ENCODE measurements at regions not wholly inside any gene's neighbourhood (a gene's known extent, or its start where the extent isn't known, plus 50 kb on each side); places are given as distances from the start of the nearest gene placed in this dataset.

GRCh38 chr12:43261701-43262100, 290.3 kb downstream of the ADAMTS20 start:
- WGBS, 2 donors: 44 to 70% methylated on average over 1 of the region's 1 CpG
- FAIRE-seq: no peak
- no peaks in the 10 kb centered on the region for H3K36me3 ChIP-seq
- no peak for DNase-seq
- H3K27ac ChIP-seq: no peak overlapping the region
- no peak overlapping the region for H3K4me3 ChIP-seq
- intact Hi-C loops (cut with DNase I): no loop called here
- no peak for TF ChIP-seq CTCF (IDR thresholded peaks at IDR 0.05)
- H3K27me3 ChIP-seq: no peaks in the 10 kb centered on the region
- no peak for ATAC-seq
- no peaks in the 10 kb centered on the region for H3K4me1 ChIP-seq
- H3K9me3 ChIP-seq: no peaks in the 10 kb centered on the region

DNA sequence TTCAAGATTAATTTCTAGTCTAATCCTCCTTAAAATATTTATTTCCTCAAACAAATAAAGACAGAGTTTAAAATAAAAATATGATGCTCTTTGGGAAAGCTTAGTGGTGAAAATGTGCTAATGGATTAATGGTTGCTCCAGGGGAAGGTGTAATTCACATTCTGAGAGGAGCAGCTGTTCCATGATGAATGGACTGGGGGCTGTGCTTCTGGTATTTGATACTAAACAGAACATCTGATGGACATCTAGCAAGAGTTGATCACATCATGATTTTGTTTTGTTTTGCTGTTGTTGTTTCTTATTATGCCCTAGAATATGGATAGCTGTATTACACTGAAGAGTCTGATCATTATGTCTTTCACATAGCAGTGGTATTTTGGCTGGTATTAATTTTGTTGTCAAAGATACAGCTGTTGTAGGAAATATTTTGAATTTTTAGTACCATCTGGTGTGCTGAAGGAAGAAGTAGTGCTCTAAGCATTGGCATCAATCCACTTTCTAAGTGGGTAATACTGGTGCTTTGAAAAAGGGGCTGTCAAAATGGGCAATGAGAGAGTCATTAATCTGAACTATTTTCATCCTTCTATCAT, 296.4 kb downstream of the ADAMTS20 start:
- H3K4me1 ChIP-seq: no peaks in the 10 kb centered on the region
- no peaks in the 10 kb centered on the region for H3K27me3 ChIP-seq
- no peak overlapping the region for H3K27ac ChIP-seq
- H3K9me3 ChIP-seq: no peaks in the 10 kb centered on the region
- TF ChIP-seq CTCF (IDR thresholded peaks at IDR 0.05): no peak
- no peaks in the 10 kb centered on the region for H3K36me3 ChIP-seq
- intact Hi-C loops (cut with DNase I): no loop called here
- no peak for ATAC-seq
- no peak for DNase-seq
- FAIRE-seq: no peak
- H3K4me3 ChIP-seq: no peak overlapping the region

DNA sequence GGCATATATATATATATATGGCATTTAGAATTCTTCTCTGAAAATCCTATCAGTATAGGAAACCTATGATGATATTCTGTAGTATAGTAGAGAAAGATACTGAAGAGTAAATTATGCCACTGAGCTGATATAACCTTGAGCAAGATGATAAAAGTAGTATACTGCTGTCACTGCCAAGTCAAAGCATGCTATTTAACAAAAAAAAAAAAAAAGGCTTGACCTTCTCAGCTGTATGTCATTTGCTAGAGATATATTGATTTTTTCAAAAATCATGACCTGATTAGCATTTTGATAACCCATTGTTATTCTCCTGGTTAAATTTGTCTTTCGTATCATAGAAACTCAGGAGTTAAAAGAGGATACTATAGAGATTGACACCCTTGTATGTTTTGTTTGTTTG, 299.4 kb downstream of the ADAMTS20 start:
- no peak for TF ChIP-seq CTCF (IDR thresholded peaks at IDR 0.05)
- Histone ChIP-seq H3K4me3 (no peak overlapping the region), H3K27ac (no peak overlapping the region), H3K36me3 (no peaks in the 10 kb centered on the region), H3K27me3 (no peaks in the 10 kb centered on the region), H3K4me1 (no peaks in the 10 kb centered on the region), H3K9me3 (no peaks in the 10 kb centered on the region)
- 85 to 96% methylated on average over 1 of the region's 1 CpG for WGBS, 2 donors
- intact Hi-C loops (cut with DNase I): no loop called here
- FAIRE-seq (no peak), DNase-seq (no peak), ATAC-seq (no peak)

DNA sequence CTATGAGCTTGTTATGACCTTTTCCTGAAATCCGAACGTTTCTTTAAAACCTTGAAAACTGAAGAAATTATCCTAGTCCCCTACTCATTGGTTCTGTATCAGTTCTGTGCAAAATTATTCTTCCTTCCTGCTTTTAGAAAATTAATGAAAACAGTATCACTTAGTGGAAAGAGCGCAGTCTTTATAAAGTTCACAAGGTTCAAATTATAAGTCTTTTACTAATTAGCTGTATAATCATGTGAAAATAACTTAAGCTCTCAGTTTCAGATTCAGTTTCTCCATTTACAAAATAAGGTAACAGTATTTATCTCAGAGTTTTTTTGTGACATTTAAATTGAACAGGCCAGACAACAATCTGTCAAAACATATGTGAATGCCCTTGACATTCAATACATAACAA, 306.1 kb downstream of the ADAMTS20 start:
- Histone ChIP-seq H3K4me1 (no peaks in the 10 kb centered on the region), H3K27me3 (no peaks in the 10 kb centered on the region), H3K27ac (no peak overlapping the region), H3K4me3 (no peak overlapping the region), H3K9me3 (no peaks in the 10 kb centered on the region), H3K36me3 (no peaks in the 10 kb centered on the region)
- FAIRE-seq: no peak
- TF ChIP-seq CTCF (IDR thresholded peaks at IDR 0.05): no peak
- DNase-seq: no peak
- intact Hi-C loops (cut with DNase I): no loop called here
- WGBS, 2 donors: 78 to 83% methylated on average over 3 of the region's 3 CpGs
- ATAC-seq: no peak

GRCh38 chr12:43241986-43242385, 310.0 kb downstream of the ADAMTS20 start:
- no peak for TF ChIP-seq CTCF (IDR thresholded peaks at IDR 0.05)
- DNase-seq: no peak
- Histone ChIP-seq H3K9me3 (no peaks in the 10 kb centered on the region), H3K36me3 (no peaks in the 10 kb centered on the region), H3K4me1 (no peaks in the 10 kb centered on the region), H3K27ac (no peak overlapping the region), H3K27me3 (no peaks in the 10 kb centered on the region), H3K4me3 (no peak overlapping the region)
- WGBS, 2 donors: 72 to 80% methylated on average over 2 of the region's 2 CpGs
- no peak for ATAC-seq
- no peak for FAIRE-seq
- intact Hi-C loops (cut with DNase I): no loop called here
